NCI-H82 (cell line): ENCODE measurements at regions not wholly inside any gene's neighbourhood (a gene's known extent, or its start where the extent isn't known, plus 50 kb on each side); places are given as distances from the start of the nearest gene placed in this dataset.

ENCODE experiments used
- DNase-seq: peaks from one replicate; lab custom pipeline; 2025; lab: John Stamatoyannopoulos, UW

DNA sequence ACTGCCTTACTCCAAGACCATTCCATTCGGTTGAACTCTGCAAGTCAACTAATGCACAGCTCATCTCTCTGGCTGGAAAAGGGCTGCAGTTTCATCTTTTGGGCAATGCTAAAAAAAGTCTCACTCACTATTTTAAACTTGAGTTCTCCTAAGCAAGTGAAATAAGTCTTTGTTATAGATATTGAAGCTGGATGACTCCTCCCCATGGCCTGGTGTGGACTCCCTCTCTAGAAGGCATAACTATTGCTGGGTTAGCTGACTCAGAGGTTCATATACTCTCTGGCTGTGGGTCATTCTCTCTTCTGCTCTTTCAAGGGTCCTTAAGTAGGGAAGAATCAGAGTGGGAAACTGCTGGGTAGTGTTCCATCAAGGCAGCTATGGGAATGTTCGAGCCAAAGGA is 88.0 kb downstream of the XCL2 start:
- no peak for DNase-seq

DNA sequence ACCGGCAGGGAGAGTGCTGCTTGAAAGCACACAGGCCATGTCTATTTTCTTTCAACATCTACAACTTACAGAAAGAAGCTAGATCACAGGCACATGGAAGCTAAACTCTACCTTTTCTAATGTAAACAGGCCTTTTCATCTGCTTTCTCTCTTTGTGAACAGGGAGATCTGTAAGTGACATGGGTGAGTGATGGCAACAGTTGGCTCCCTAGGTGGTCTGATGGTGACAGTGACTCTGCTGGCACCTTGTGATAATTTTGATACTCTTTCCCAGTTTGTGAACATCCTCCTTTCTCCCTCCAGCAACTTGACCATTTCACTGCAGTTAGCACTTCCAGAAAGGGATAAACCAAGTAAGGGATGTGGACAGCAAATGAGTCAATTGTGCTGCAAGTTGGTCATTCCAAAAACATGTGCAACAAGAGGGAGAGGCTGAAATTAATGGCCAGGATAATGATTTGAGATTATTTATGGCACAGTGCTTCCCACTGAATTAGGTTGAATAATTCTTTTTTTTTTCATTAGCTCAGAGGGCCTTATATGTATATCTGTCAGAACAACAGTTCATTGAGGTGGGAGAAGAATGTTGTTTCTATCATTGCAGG is 89.5 kb downstream of the XCL2 start:
- no peak for DNase-seq

- no peak for DNase-seq
Measured at GRCh38 chr1:168453056-168453455, 90.7 kb downstream of the XCL2 start.

GRCh38 chr1:168452329-168452728 is 91.5 kb downstream of the XCL2 start:
- DNase-seq, result no peak

DNA sequence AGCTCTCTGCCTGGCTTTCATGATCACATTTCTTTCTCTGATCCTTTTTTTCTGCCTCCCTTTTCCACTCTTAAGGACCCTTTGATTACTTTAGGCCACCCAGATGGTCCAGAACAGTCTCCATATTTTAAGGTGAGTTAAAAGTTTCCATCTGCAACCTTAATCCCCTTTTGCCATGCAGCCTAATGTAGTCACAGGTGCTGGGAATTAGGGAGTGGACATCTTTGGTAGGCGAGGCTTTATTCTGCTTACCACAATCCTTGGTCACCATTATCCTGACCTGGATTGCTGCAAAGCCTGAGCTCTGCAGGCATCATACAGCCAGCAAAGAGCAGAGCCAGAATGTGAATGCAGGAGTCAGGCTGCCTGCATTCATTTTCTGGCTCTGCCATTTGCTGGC is 95.9 kb downstream of the XCL2 start:
- DNase-seq, result peak; percentile 46

DNA sequence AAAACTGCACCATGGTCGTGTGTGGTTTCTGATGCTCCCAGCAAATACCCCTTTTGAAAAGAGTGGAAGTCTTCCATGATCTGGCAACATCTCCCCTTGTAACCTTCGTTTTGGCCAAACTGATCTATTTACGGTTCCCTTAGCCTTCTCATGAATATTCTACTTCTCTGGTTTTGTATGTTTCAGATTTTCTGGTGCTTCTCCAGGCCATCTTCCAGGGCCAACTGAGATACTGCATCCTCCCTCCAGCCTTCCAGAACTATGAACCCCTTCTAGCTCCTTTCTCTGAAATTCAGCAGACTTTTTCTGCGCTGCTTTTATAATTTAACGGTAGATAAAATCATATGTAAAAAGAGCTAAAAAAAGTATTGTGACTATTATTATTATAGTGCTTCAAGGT is 97.7 kb downstream of the XCL2 start:
- no peak for DNase-seq

- no peak for DNase-seq
Measured at GRCh38 chr1:168443899-168444298, 99.9 kb downstream of the XCL2 start.

DNA sequence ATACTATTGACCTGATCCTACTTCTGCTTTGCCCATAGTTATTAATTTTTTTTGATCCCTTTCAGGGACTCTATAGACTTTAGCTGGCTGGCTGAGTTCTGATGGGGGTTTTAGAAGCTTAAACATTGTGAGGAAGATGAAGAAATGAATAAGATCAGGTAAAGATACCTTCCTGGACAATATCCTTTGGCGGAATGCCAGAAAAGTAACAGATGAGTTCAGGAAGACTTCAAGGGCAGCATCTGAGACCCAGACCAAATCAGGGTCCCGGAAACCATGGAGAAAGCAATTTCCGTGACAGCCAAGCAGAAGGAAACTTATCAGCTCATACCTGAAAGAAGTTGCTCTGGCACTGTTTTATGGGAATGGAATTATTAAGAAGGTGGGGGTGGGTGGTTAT is 100.4 kb downstream of the XCL2 start:
- DNase-seq, result peak; percentile 39

- peak; percentile 75 for DNase-seq
Measured at GRCh38 chr1:168442931-168443330, 100.9 kb downstream of the XCL2 start.

DNA sequence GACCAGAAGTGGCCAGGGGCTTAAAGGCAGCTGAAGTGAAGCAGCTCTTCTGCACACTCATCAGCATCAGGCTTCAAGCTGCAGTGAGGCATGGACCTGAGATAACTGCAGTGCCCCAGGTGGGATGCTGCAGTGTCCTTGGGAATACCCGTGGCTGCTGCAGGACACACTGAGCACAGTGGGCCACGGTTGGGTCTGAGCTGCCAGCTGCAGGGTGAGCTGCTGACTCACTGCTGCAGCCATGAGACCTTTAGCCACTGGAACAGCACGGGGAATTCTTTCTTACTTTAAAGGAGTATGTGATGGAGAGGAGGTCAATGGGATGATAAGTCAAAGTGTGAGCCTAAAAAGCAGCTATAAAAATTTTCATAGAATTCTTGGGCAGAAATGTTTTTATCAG is 102.1 kb downstream of the XCL2 start:
- DNase-seq, result no peak

DNA sequence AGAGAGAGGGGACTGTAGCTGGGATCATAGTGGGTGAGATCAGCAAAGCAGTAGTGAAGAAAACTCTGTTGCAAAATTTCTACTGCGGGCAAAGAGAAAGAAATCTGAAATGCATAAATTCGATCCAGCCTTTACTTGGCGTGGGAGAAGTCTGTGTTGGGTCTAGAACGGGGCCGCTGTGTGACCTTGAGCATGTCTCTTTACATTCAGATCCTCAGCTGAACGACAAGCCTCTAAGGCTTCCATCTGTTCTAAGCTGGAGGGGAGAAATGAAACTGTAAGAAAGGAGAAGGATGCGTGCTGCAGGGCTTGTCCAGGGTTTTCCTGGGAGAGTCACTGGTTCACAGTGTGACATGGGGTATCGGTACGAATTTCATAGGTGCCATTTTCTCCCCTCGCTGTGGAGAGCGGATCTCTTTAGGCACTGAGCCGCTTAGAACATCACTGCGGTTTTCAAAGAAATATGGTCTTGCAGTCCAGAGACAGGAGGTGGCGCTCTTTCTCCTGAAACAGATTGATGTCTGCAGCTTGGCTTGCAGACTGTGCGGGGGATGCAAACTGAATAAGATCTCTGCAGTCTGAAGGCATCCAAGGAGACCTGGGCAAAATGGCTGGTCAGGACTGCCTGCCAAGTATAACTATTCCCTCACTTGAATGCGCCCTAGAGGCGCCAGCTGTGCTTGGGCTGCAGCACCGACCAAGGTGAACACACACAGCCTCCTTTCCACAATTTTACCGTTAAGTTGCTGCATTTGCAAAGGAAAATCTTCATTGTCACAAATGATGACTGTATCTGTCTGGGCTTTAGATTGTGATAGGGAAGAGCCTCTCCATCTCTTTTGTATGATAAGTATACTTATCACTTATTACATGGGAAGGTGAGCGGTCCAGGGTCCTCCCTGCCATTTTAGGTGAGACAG is 104.1 kb downstream of the XCL2 start:
- DNase-seq, result peak; percentile 95

- no peak for DNase-seq
Measured at GRCh38 chr1:168438626-168439025, 105.2 kb downstream of the XCL2 start.

DNA sequence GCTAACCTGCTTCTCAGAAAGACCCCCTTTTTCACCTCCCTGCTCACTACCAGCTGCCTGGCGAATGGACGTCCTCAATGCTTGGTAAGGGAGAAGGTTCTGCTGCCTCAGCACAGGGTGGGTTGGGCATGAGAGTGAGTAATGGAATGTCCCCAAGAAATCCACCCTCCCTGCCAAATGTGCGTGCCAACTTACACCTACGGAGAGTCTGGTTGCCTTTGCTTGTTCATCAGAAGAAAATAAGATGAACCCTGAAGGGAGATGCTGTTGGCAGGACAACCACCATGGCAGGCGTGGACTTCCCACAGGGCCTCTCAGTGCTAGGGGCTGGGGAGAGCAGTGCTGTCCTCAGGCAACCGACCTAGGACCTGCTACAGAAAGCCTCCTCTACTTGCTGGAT is 106.0 kb downstream of the XCL2 start:
- DNase-seq, result no peak

- no peak for DNase-seq
Measured at GRCh38 chr1:168435439-168435838, 108.4 kb downstream of the XCL2 start.

DNA sequence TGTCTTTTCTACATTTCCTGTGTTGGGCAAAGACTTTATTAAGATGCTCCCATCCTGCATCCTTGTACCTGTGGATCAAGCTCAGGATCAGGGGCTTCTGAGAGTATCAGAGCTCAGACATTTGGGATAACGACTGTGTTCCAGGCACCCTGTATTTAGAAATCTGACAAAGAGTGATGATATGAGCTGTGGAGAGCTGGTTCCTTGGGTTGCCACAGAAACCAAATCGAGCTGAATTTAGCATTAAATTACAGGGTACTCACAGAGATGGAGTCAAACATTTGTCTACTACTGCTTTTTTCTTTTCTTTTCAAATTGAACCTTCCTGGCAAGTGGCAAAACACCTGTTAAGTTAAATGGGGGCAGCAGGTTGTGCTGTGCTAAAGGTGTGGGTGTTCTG is 110.6 kb downstream of the XCL2 start:
- no peak for DNase-seq

DNA sequence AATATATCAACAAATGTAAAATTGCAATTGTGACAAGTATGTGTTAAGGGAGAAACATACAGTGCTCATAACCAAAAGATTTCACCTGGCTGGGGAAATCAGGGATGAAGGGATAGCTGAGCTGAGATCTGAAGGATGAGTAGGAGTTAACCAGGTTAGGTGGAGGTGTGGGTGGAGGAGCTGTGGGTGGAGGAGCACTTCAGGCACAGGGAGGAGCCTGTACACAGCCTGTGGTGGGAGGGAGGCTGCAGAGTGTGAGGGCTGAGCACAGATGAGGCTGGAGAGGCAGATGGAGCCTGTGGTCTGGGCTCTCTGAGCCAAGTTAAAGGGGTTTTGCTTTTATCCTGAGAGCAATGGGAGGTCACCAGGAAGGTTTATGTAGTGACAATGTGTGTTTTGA is 111.9 kb downstream of the XCL2 start:
- no peak for DNase-seq

DNA sequence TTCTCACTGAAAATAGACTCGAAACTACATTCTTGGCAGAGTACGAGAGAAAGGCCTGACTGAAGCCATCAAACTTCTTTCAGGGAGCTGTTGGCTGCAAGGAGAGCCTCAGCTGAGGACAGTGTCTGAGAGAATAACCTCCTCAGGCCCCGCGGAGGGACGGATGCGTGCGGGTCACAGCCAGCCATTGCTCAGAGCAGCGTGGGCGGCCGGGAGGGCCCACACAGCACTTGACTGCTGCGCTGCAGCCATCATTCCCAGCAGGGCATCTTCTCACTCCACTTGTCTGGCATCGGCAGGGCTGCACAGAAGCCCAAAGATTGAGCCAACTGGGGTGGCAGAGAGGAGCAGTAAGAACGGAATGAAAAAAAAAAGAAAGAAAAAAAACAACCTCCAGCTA is 113.5 kb downstream of the XCL2 start:
- DNase-seq, result no peak

DNA sequence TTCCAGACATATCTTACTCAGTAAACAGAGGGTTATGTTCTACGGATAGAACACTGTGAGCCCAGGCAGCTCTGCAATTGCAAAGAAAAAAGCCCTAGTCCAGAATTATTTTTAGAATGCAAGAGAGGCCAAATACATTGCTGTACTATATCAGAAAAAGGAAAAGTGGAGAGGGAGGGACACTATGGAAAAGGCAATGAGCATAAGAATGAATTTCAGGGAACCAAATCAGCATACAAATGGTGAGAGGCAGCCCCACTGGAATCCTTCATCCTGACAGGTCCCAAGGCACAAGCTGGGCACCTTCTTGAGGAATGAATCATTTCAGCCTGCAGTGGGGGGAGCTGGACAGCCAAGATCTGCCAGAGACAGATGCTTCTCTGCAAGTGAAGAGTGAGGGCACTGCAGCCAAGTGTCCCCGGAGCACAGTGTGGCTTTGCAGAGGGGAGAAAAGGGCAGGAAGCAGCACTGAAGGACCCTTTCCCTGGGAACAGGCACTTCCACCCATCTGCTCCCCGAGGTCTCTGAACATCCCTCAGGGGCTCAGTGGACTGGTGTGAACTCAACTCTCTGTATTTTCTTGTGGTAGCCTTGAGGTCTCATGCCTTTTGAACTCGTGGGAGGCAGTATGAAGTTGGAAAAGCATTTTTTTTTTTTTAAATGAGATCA is 115.6 kb downstream of the XCL2 start:
- peak; percentile 24 for DNase-seq

DNA sequence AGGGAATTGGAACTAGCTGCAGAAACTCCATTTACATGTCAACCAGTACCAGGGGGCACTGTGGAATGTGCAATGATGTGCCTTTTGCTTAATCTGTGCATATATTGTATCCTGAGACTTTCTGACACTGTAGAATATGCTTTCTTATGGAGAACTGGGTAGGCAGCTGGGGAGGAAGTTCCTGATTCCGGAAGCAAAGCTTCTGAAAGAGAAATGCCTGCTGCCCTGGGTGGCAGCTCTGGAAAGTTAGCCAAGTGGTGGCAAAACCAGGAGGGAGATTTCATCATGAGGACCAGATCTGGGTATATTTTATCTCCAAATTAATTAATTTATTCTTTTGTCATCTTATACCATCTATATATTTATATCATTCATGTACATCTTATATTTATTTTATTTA is 116.7 kb downstream of the XCL2 start:
- DNase-seq, result no peak

- no peak for DNase-seq
Measured at GRCh38 chr1:168424281-168424680, 119.5 kb downstream of the XCL2 start.

GRCh38 chr1:168422203-168422847 is 121.5 kb downstream of the XCL2 start:
- DNase-seq, result no peak

DNA sequence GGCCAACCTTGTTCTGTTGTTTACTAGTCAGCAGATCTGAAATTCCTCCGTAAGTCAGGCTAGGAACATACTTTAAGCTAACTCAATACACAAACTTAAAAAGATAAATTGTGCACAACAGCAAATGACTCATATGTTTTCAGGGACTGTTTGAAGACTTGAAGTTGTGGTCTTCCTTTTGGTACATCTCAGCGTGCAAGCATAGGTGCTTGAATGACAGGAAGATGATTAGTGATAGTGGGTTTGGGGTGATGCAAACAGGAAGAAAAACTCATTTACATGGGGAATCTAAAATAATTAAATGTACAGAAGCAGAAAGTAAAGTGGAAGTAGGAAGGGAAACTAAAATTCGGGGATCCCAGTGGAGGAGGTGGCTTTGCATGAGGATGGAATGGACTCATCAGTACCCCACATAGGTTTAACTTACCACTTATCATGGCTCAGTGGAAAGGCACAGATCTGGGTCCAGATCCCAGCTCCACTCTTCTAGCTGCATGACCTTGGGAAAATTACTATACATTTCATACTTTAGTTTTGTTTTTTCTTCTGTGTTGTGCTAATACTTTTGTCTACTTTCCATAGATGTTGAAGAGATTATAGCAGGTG is 122.3 kb downstream of the XCL2 start:
- no peak for DNase-seq
